ENCODE measurements at regions not wholly inside any gene's neighbourhood (a gene's known extent, or its start where the extent isn't known, plus 50 kb on each side); places are given as distances from the start of the nearest gene placed in this dataset.

GRCh38 chr18:47342566-47342965 is 91.1 kb upstream of the SKOR2 start:
- no peak for DNase-seq (ENCODE audit: low read depth in 2 of 2)

GRCh38 chr18:47341678-47342077 is 90.2 kb upstream of the SKOR2 start:
- DNase-seq (ENCODE audit: low read depth in 2 of 2) = no peak

- DNase-seq (ENCODE audit: low read depth in 2 of 2) = no peak
Observed at GRCh38 chr18:47334966-47335365, 83.5 kb upstream of the SKOR2 start.

- no peak for DNase-seq (ENCODE audit: low read depth in 2 of 2)
Observed at GRCh38 chr18:47333926-47334635, 82.6 kb upstream of the SKOR2 start.

- no peak for DNase-seq (ENCODE audit: low read depth in 2 of 2)
Observed at GRCh38 chr18:47331641-47332040, 80.2 kb upstream of the SKOR2 start.

GRCh38 chr18:47331026-47331425 is 79.6 kb upstream of the SKOR2 start:
- DNase-seq (ENCODE audit: low read depth in 2 of 2) = no peak

GRCh38 chr18:47323158-47323557 is 71.7 kb upstream of the SKOR2 start:
- DNase-seq (ENCODE audit: low read depth in 2 of 2) = no peak

- DNase-seq (ENCODE audit: low read depth in 2 of 2) = no peak
Observed at GRCh38 chr18:47321815-47322214, 70.4 kb upstream of the SKOR2 start.

GRCh38 chr18:47317824-47318508 is 66.5 kb upstream of the SKOR2 start:
- no peak for DNase-seq (ENCODE audit: low read depth in 2 of 2)

GRCh38 chr18:47316924-47317323 is 65.5 kb upstream of the SKOR2 start:
- no peak for DNase-seq (ENCODE audit: low read depth in 2 of 2)

- no peak for DNase-seq (ENCODE audit: low read depth in 2 of 2)
Observed at GRCh38 chr18:47313901-47314300, 62.4 kb upstream of the SKOR2 start.

GRCh38 chr18:47311585-47311984 is 60.1 kb upstream of the SKOR2 start:
- no peak for DNase-seq (ENCODE audit: low read depth in 2 of 2)
